IPS-20b (cell line): ENCODE measurements at regions not wholly inside any gene's neighbourhood (a gene's known extent, or its start where the extent isn't known, plus 50 kb on each side); places are given as distances from the start of the nearest gene placed in this dataset.

Source experiments
- H3K27ac ChIP-seq: one replicate; pipeline ENCODE4 v1.5.1; 2013; ENCODE audit warnings: low read length
- H3K27me3 ChIP-seq: 2 replicates; pipeline ENCODE4 v1.6.1; 2013; ENCODE audit warnings: mild to moderate bottlenecking, low read length, inconsistent platforms; ENCODE audit not compliant: insufficient read depth
- H3K36me3 ChIP-seq: 2 replicates; pipeline ENCODE4 v1.6.1; 2013; ENCODE audit warnings: low read depth, mild to moderate bottlenecking, inconsistent platforms, low read length, moderate library complexity; ENCODE audit not compliant: insufficient read depth
- H3K4me1 ChIP-seq: 2 replicates; pipeline ENCODE4 v1.6.1; 2013; ENCODE audit warnings: mild to moderate bottlenecking, control low read depth, inconsistent platforms, low read length, moderate library complexity; ENCODE audit not compliant: insufficient read depth
- H3K4me3 ChIP-seq: 2 replicates; pipeline ENCODE4 v1.5.1; 2013; ENCODE audit warnings: mild to moderate bottlenecking, low read length, inconsistent platforms
- H3K9ac ChIP-seq: 2 replicates; pipeline ENCODE4 v1.6.1; 2013; ENCODE audit warnings: low read depth, mild to moderate bottlenecking, inconsistent platforms, low read length, moderate library complexity
- H3K9me3 ChIP-seq: 2 replicates; pipeline ENCODE4 v1.6.1; 2013; ENCODE audit warnings: mild to moderate bottlenecking, low read depth, low read length, inconsistent platforms; ENCODE audit not compliant: insufficient read depth

DNA sequence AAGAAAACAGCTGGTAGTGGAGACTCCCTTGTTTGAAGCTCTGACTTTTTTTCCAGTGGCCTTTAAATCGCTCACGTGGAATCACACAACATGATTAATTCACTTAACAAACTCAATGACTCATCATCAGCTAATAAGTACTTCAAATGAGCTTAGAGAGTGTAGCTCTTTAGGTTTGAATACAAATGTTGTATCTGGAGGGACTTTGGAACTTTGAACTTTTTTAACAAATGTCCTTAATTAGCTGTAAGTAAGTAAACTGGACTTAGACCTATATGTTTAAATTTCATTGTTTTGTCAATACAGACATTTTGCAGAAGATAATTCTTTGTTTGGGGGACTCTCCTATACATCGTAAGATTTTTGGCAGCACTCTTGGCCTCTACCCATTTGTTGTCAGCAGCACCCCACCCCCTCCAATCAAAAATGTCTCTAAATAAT, 581.1 kb downstream of the SPRY1 start:
- peaks cover 29% of the 10 kb centered on the region for H3K9me3 ChIP-seq
- H3K4me3 ChIP-seq = no peak overlapping the region
- no peak overlapping the region; the same call in 1 of the 2 replicates for H3K9ac ChIP-seq
- H3K36me3 ChIP-seq = no peaks in the 10 kb centered on the region; the same call in 1 of the 2 replicates
- H3K27me3 ChIP-seq = no peaks in the 10 kb centered on the region
- H3K4me1 ChIP-seq = peaks cover 36% of the 10 kb centered on the region
- H3K27ac ChIP-seq = peak overlapping the region; percentile 52

DNA sequence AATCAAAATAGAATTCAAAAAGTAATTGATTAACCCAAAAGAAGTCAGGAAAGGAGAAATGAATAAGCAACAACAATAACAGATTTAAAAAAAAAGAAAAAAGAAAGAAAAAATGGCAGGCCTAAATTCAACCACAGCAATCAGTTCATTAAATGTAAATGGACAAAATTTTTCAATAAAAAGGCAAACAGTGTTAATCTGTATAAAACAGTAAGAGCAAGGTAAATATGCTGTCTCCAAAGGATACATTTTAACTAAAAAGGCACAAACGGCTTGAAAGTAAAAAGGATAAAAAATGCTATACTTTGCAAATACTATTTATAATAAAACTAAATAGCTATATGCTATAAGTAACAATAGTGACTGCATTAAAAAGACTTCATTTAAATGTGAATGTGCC, 582.0 kb downstream of the SPRY1 start:
- Histone ChIP-seq H3K4me3 (no peak overlapping the region), H3K4me1 (peaks cover 36% of the 10 kb centered on the region), H3K36me3 (no peaks in the 10 kb centered on the region; the same call in 1 of the 2 replicates), H3K9me3 (peaks cover 25% of the 10 kb centered on the region), H3K27me3 (no peaks in the 10 kb centered on the region), H3K9ac (no peak overlapping the region), H3K27ac (no peak overlapping the region)

DNA sequence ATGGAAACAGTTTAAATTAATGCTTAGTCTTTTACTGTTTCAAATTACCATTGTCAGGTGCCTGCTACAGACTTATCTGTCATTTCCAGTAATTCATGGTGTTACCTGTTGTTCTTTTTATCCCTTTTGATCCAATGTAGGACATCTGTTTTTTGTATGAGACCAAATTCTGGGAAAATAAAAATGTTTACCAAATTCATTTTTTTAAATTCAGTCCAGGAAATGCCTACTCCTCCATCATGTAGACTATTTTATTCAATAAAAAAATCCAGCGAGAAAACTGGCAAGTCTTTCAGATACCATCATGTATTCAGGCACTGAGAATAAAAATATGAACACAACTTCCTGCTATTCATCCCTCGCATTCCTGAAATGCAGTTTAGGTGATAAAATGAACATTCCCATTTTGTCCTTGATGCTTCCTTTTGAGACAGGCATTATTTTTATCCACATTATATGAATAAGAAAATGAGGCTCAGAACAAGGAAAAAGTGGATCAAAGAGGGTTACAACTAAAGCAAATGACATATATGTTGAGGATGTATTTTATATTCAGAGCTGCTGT, 584.2 kb downstream of the SPRY1 start:
- H3K27me3 ChIP-seq = no peaks in the 10 kb centered on the region
- H3K27ac ChIP-seq = no peak overlapping the region
- H3K9ac ChIP-seq = no peak overlapping the region
- H3K36me3 ChIP-seq = no peaks in the 10 kb centered on the region; the same call in 1 of the 2 replicates
- no peak overlapping the region for H3K4me3 ChIP-seq
- H3K4me1 ChIP-seq = peaks cover 20% of the 10 kb centered on the region
- peaks cover 19% of the 10 kb centered on the region; the same call in 1 of the 2 replicates for H3K9me3 ChIP-seq

DNA sequence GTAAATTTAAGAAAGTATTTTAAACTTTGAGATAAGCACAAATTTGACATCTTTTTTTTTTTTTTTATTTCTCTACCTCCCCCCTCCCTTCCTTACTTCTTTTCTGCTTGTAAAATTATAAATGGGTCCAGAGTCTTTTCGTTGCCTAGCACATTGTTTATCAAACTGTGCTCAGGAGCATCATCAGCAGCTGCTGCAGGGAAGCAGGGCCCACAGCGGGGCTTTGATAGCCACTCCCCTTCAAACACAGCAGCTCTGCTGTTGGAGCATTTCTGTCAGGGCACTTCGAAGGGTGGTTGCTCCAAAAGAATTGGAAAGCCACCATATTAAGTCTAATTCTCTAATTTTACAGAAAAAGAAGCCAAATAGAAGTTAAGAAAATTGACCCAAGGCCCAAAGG, 588.3 kb downstream of the SPRY1 start:
- Histone ChIP-seq H3K36me3 (no peaks in the 10 kb centered on the region), H3K4me1 (no peaks in the 10 kb centered on the region), H3K27ac (no peak overlapping the region), H3K27me3 (no peaks in the 10 kb centered on the region), H3K9me3 (peaks cover 9% of the 10 kb centered on the region; the same call in 1 of the 2 replicates), H3K4me3 (no peak overlapping the region), H3K9ac (no peak overlapping the region)

DNA sequence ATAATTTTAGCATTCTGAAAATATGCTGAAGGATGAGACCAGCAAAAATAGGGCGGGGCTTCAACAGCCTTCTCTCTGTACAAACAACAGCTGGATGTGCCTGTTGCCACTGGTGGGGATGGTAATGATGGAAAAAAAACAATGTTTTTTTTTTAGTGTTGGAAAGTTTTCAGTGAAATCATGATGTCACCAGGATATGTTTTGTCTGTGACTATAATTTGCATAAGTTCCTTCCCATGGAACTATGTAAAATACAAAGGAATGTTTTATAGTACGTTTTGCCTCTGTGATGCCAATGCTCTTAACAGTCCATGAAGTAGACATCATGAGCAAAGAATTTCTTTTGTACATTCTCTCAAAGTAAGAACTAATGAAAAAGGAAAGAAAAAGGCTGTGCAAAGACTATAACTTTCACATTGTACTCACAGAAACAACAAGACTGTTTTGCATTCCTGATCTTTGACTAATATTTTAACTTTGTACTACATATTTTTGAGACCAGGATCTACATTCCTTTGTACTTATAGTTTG, 589.7 kb downstream of the SPRY1 start:
- H3K4me1 ChIP-seq = no peaks in the 10 kb centered on the region
- H3K4me3 ChIP-seq = no peak overlapping the region
- H3K9ac ChIP-seq = no peak overlapping the region
- H3K27me3 ChIP-seq = no peaks in the 10 kb centered on the region
- H3K9me3 ChIP-seq = peaks cover 9% of the 10 kb centered on the region; the same call in 1 of the 2 replicates
- no peak overlapping the region for H3K27ac ChIP-seq
- no peaks in the 10 kb centered on the region for H3K36me3 ChIP-seq

DNA sequence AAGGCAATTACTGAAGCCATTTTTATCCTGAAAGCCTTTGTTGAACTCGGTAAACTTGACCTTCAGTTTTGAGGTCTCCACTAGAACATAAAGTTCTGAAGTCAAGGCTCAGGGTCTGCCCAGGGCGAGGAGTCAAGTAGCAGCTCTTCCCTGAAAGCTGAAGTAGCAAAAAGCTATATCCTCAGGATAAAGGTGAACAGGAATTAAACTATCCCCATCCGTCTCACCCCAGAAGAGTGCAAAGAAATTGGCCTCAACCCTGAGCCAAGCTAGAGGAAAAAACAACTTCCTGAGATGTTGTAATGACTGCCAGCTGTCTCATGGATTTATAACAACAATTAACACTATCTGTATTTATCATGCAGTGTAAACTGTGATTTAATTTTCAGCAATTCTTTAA, 590.8 kb downstream of the SPRY1 start:
- Histone ChIP-seq H3K27ac (no peak overlapping the region), H3K27me3 (no peaks in the 10 kb centered on the region), H3K36me3 (no peaks in the 10 kb centered on the region), H3K9ac (no peak overlapping the region), H3K4me3 (no peak overlapping the region), H3K4me1 (no peaks in the 10 kb centered on the region), H3K9me3 (peaks cover 9% of the 10 kb centered on the region; the same call in 1 of the 2 replicates)

DNA sequence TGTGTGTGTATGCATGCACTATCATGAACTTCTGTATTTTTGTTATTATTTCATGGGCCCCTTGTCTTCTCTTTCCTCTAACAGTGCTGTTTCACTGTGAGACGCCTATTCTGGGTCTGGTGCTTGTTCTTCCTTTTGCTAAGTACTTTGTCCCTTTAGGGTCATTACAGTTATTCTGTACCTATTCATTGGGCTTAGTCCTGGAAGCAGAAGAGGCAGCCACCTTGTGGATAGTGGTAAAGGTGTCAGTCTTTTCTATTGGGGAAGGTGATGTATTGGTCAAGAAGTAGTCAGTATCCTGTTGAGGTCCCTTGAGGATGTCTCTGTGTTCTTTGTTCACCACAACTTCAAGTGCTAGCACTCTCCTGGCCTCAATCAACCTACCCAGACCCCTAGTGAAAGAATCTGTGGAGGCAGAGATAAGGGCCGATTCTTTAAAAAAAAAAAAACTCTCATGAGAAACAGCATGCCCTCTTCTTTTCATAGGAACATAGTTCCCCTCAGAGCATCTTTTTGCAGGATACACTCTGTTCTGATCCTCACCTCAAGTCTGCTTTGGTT, 593.8 kb downstream of the SPRY1 start:
- Histone ChIP-seq H3K27me3 (no peaks in the 10 kb centered on the region), H3K4me1 (no peaks in the 10 kb centered on the region), H3K27ac (no peak overlapping the region), H3K36me3 (no peaks in the 10 kb centered on the region), H3K9me3 (no peaks in the 10 kb centered on the region), H3K4me3 (no peak overlapping the region), H3K9ac (no peak overlapping the region)

DNA sequence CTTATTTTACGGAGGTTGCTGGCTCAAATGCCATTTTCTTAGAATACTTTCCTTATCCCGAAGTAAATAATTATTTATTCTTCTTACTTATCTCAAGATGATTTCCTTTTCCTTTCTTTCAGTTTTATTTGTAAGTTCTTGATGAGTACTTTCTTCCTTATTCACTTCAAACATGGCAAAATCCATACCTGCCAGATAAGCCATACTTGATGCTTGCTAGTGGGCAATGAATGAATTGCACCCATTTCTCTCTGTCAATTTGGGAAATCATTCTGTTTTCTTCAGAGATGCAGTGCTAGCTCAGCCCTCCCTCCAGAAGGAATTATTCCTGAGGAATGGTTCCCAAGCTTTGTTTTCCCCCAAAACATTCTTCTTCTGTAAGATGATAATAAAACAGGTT, 598.3 kb downstream of the SPRY1 start:
- no peak overlapping the region for H3K4me3 ChIP-seq
- no peaks in the 10 kb centered on the region for H3K9me3 ChIP-seq
- peaks cover 5% of the 10 kb centered on the region; the same call in 1 of the 2 replicates for H3K4me1 ChIP-seq
- no peaks in the 10 kb centered on the region for H3K27me3 ChIP-seq
- H3K27ac ChIP-seq = no peak overlapping the region
- no peaks in the 10 kb centered on the region for H3K36me3 ChIP-seq
- no peak overlapping the region for H3K9ac ChIP-seq

DNA sequence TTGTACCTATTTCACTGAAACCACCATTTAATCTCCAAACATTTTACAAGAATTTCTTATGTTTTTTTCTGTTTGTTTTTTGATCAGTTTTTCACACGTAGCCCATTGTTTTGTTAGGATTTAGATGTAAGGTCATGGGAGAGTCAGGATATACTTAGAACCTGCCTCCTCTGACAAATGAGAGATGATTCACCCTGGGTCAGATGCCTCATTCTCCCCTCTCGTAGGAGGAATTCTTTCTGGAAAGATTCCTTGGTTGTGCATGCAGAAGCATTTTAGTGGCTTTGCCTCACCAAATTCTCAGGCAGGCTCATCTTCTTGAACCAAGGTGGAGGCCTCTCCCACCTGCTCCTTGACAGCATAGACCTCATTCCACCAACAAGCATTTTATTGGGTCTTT, 599.3 kb downstream of the SPRY1 start:
- H3K36me3 ChIP-seq = no peaks in the 10 kb centered on the region
- no peaks in the 10 kb centered on the region for H3K27me3 ChIP-seq
- peaks cover 5% of the 10 kb centered on the region; the same call in 1 of the 2 replicates for H3K4me1 ChIP-seq
- H3K4me3 ChIP-seq = no peak overlapping the region
- H3K9me3 ChIP-seq = no peaks in the 10 kb centered on the region
- H3K9ac ChIP-seq = no peak overlapping the region
- no peak overlapping the region for H3K27ac ChIP-seq

DNA sequence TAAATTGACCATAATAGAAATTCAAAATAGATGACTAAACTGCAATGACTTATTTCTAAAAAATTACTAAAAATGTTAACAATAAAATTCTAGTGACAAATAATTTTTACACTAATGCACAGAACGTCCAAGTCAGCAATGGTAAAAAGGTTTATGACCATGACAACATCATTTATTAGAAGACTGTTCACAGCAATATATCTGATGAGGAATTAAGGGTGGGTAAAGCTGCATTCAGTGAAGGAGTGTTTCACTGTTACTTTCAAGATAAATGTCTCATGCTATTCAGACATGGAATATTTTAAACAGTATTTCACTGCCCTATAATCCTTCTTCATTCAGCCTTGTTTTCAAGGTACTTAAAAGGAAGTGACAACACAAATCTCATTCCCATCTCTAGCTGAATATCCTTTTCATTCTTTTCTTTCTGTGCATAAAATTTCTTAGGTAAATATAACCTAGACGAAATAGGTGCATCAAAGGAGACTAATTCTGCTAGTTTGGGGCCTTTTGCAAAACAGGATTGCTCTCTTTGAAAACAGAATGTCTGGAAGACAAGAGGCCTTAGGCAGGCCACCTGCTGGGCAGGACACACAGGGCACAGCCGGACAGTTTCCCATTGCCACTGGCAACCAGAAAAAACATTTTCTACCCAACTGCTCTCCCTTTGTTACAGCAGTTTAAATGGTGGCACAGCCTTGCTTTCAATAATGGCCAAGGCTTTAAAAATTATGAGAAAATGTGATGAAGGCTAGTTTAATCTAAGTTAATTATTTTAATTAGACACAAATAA, 600.3 kb downstream of the SPRY1 start:
- no peaks in the 10 kb centered on the region for H3K9me3 ChIP-seq
- H3K36me3 ChIP-seq = no peaks in the 10 kb centered on the region
- H3K9ac ChIP-seq = no peak overlapping the region; the same call in 1 of the 2 replicates
- H3K4me3 ChIP-seq = no peak overlapping the region
- H3K27me3 ChIP-seq = no peaks in the 10 kb centered on the region
- H3K4me1 ChIP-seq = peaks cover 5% of the 10 kb centered on the region; the same call in 1 of the 2 replicates
- no peak overlapping the region for H3K27ac ChIP-seq

DNA sequence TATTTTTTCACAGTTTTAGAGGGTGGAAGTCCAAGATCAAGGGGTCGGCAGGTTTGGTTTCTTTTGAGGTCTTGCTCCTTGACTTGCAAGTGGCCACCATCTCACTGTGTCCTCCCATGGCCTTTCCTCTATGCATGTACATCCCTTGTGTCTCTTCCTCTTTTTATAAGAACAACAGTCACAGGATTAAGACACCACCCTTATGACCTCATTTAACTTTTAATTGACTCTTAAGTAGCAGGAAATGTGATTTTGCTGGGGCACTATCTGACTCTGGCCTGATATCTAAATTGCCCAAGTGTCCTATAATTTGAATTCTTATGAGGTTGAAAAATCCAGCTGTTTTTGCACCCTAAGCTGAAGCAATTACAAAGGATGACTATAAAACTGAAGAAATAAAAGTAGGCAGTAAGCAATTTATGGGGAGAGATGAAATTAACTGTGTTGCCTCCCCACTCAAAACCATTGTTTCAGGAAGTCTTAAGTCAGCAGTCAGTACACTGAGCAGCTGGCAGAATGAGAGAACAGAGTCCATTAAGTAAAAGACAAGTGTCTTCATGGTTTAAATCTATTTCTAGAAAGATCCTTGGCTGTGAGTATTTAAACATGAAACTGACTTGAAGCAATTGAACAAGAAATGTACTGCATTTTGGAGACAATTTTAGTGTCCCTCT, 601.3 kb downstream of the SPRY1 start:
- H3K27ac ChIP-seq = no peak overlapping the region
- H3K36me3 ChIP-seq = no peaks in the 10 kb centered on the region
- no peaks in the 10 kb centered on the region for H3K27me3 ChIP-seq
- H3K9ac ChIP-seq = no peak overlapping the region
- H3K4me3 ChIP-seq = no peak overlapping the region
- H3K9me3 ChIP-seq = no peaks in the 10 kb centered on the region
- H3K4me1 ChIP-seq = peaks cover 5% of the 10 kb centered on the region; the same call in 1 of the 2 replicates
